ENCODE measurements at regions not wholly inside any gene's neighbourhood (a gene's known extent, or its start where the extent isn't known, plus 50 kb on each side); places are given as distances from the start of the nearest gene placed in this dataset.
"Not testable (repeated sequence)": the region's sequence is repeated elsewhere in the genome, so short reads cannot be mapped to it uniquely, and the experiment has no call there.

DNA sequence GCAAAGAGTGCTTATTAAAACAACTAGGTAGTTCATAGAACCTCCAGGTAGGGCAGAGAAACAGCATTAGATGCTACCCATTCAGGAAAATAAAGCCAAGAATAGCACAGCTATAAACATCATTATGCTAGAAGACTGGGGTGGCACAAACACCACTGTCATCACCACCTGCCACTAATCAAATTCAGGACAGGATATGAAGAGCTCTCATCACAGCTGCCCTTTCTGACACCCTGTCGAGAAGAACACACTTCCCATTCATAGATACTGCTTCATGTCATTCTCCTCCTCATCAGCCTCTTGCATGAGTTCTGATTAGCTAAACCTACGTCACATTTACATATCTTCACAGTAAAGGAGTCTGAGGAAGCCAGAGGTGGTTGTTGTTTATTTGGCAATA, 692.3 kb upstream of the HS3ST1 start:
- Histone ChIP-seq H3K27me3 (ENCODE audit: control insufficient read depth, insufficient read depth, low read length) (no peaks in the 10 kb centered on the region), H3K4me2 (ENCODE audit: low read length) (no peak overlapping the region)
- TF ChIP-seq, protein P1, sequence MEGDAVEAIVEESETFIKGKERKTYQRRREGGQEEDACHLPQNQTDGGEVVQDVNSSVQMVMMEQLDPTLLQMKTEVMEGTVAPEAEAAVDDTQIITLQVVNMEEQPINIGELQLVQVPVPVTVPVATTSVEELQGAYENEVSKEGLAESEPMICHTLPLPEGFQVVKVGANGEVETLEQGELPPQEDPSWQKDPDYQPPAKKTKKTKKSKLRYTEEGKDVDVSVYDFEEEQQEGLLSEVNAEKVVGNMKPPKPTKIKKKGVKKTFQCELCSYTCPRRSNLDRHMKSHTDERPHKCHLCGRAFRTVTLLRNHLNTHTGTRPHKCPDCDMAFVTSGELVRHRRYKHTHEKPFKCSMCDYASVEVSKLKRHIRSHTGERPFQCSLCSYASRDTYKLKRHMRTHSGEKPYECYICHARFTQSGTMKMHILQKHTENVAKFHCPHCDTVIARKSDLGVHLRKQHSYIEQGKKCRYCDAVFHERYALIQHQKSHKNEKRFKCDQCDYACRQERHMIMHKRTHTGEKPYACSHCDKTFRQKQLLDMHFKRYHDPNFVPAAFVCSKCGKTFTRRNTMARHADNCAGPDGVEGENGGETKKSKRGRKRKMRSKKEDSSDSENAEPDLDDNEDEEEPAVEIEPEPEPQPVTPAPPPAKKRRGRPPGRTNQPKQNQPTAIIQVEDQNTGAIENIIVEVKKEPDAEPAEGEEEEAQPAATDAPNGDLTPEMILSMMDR (IDR thresholded peaks at IDR 0.05), result no peak

DNA sequence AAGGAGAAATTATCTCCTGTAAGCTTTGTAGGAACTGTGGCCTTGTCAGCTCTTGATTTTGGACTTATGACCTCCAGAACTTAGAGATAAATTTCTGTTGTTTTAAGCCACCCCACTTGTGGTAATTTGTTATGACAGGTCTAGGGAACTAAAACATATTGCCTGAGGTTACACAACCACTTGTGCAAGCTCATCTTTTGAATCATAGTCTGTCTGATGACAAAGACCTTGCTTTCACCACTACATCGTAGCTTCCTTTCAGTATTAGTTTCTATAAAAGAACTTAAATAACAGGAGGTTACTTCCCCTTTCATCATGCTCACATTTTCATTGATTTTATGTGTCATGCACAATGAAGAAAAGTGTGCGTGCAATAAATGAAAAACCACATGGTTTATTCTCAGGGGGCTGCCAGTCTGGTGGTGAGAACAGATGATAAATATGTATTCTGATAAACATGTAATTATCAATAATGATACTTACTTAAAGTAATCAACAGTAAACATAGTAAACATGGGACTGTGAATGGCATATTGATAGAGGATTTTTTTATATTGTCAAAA, 690.0 kb upstream of the HS3ST1 start:
- H3K36me3 ChIP-seq (ENCODE audit: control insufficient read depth, insufficient read depth, low read length), result no peaks in the 10 kb centered on the region
- H3K9ac ChIP-seq, result no peak overlapping the region
- TF ChIP-seq, protein P1 (IDR thresholded peaks at IDR 0.05), result no peak
- H3K79me2 ChIP-seq, result no peaks in the 10 kb centered on the region
- H2AFZ ChIP-seq, result no peak overlapping the region
- no peak overlapping the region for H3K4me3 ChIP-seq (ENCODE audit: low read depth, low read length)
- H3K4me2 ChIP-seq (ENCODE audit: low read length), result no peak overlapping the region
- no peaks in the 10 kb centered on the region for H3K4me1 ChIP-seq
- no peaks in the 10 kb centered on the region for H3K27me3 ChIP-seq (ENCODE audit: control insufficient read depth, insufficient read depth, low read length)
- no peak overlapping the region for H3K27ac ChIP-seq
- no peaks in the 10 kb centered on the region for H3K9me3 ChIP-seq (ENCODE audit: control insufficient read depth, low read length)

More for the DNA sequence above, 692.3 kb upstream of the HS3ST1 start:
- H3K4me3 ChIP-seq (ENCODE audit: low read depth, low read length), result no peak overlapping the region
- H3K9me3 ChIP-seq (ENCODE audit: control insufficient read depth, low read length), result no peaks in the 10 kb centered on the region
- H3K27ac ChIP-seq, result no peak overlapping the region
- H3K79me2 ChIP-seq, result no peaks in the 10 kb centered on the region
- H2AFZ ChIP-seq, result no peak overlapping the region
- no peak overlapping the region for H3K9ac ChIP-seq
- no peaks in the 10 kb centered on the region for H3K36me3 ChIP-seq (ENCODE audit: control insufficient read depth, insufficient read depth, low read length)
- H3K4me1 ChIP-seq, result no peaks in the 10 kb centered on the region

DNA sequence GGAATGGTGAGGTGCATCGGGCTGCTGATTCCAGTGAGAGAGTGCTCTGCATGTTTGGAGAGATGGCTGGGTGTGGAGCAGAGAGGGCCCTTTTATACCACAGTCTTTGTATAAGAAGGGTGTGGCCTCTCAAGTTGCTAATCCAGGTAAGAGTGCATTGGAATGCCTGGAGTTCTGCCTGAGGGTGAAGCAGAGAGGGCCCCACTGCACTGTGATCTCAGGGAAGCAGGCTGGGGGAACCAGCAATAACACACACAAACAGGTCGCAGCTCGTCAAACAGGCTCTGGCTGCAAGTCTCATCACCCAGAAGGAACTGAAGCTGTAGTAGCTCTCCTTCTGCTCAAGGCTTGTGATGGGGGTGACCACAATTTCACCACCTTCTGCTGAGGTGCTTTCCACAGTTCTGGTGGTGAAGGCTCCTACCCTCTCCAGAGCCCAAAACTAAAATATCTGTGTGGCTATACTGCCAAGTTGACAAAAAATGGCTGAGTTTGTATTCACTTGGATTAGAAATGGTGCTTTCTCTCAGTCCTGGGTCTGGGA, 687.4 kb upstream of the HS3ST1 start:
- no peak overlapping the region for H3K9ac ChIP-seq
- TF ChIP-seq, protein P1 (IDR thresholded peaks at IDR 0.05), result no peak
- no peaks in the 10 kb centered on the region for H3K4me1 ChIP-seq
- H3K4me3 ChIP-seq (ENCODE audit: low read depth, low read length), result no peak overlapping the region
- no peak overlapping the region for H3K27ac ChIP-seq
- no peak overlapping the region for H3K4me2 ChIP-seq (ENCODE audit: low read length)
- H3K36me3 ChIP-seq (ENCODE audit: control insufficient read depth, insufficient read depth, low read length), result no peaks in the 10 kb centered on the region
- H3K79me2 ChIP-seq, result no peaks in the 10 kb centered on the region
- H2AFZ ChIP-seq, result no peak overlapping the region
- no peaks in the 10 kb centered on the region for H3K9me3 ChIP-seq (ENCODE audit: control insufficient read depth, low read length)
- H3K27me3 ChIP-seq (ENCODE audit: control insufficient read depth, insufficient read depth, low read length), result no peaks in the 10 kb centered on the region

DNA sequence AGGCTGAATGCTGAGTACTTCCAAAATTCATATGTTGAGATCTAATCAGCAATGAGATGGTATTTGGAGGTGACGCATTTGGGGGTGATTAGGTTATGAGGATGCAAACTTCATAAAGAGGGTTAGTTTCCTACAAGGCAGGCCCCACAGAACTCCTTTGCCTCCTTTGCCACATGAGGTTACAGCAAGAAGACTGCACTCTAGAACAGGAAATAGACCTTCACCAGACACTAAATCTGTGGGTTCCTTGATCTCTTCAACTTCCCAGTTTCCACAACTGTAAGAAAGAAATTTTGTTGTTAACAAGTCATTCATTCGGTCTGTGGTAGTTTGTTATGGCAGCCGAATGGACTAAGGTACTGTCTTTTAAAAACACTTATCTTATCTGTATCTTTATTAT, 681.9 kb upstream of the HS3ST1 start:
- Histone ChIP-seq H2AFZ (no peak overlapping the region), H3K4me3 (ENCODE audit: low read depth, low read length) (no peak overlapping the region), H3K27me3 (ENCODE audit: control insufficient read depth, insufficient read depth, low read length) (no peaks in the 10 kb centered on the region), H3K9me3 (ENCODE audit: control insufficient read depth, low read length) (no peaks in the 10 kb centered on the region), H3K27ac (no peak overlapping the region), H3K79me2 (no peaks in the 10 kb centered on the region), H3K9ac (no peak overlapping the region), H3K4me1 (no peaks in the 10 kb centered on the region), H3K4me2 (ENCODE audit: low read length) (no peak overlapping the region), H3K36me3 (ENCODE audit: control insufficient read depth, insufficient read depth, low read length) (no peaks in the 10 kb centered on the region)
- TF ChIP-seq, protein P1 (IDR thresholded peaks at IDR 0.05), result no peak

DNA sequence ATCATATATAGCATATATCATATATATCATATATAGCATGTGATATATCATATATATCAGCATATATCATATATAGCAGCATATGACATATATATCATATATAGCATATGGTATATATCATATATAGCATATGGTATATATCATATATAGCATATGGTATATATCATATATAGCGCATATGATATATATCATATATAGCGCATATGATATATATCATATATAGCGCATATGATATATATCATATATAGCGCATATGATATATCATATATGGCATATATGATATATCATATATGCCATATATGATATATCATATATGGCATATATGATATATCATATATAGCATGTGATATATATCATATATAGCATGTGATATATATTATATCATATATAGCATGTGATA, 680.4 kb upstream of the HS3ST1 start:
- H3K27me3 ChIP-seq (ENCODE audit: control insufficient read depth, insufficient read depth, low read length); H3K36me3 ChIP-seq (ENCODE audit: control insufficient read depth, insufficient read depth, low read length); H3K27ac ChIP-seq; H3K9me3 ChIP-seq (ENCODE audit: control insufficient read depth, low read length); H3K9ac ChIP-seq; H3K4me2 ChIP-seq (ENCODE audit: low read length); H2AFZ ChIP-seq; H3K4me1 ChIP-seq; H3K4me3 ChIP-seq (ENCODE audit: low read depth, low read length); H3K79me2 ChIP-seq: not testable (repeated sequence)
